AG20443 (cell line): ENCODE measurements at regions not wholly inside any gene's neighbourhood (a gene's known extent, or its start where the extent isn't known, plus 50 kb on each side); places are given as distances from the start of the nearest gene placed in this dataset.

Source experiments
- DNase-seq: peaks from one replicate; pipeline ENCODE4 v3.0.0; 2012; ENCODE audit warnings: low spot score, mixed read lengths

DNA sequence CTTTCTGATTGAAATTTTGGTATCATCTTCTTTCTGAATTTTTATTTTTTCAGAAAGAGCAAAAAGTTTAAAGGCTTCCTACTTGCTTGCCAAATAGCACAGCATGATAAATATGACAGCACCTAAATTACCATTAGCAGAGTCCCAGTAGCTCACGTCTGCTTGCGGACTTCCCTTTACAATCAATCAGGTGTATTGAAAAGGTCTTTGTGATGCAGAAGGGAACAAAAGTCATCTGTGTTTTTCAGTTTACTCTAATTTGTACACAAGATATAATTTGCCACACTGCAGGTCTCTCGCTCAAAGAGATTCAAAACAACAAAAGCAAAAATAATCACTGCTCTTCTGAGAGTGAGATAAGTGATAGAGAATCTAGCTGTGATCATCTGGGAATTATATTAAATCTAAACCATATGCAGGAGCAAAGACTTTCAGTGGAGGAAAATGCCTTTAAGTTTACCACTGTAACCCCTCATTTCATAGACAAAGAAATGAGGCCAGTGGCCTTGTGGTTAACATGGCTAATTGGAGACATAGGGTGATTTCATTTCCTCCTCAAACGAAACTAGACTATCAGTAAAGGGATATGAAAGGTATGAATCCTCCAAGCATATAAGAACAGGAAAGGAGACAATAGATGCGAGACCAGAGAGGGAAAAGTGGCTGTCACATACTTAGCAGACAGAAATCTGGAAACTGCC, 240.8 kb upstream of the TMPO start:
- DNase-seq: no peak

DNA sequence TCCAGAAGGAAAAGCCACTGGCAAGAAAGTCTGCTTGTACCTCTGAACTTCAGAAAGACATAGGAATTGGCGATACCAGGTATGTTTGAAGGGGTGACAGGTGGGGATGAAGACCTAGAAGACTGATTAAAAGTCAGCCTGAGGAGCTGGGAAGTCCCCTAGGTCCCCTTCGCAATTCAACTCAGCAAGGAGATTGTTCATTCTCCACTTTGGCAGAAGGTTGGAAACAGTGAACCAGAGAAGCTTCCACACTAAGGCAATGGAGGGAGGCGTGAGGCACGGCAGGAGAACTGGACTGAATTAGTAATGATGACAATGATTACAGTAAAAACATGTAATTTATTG, 240.3 kb upstream of the TMPO start:
- DNase-seq: no peak

DNA sequence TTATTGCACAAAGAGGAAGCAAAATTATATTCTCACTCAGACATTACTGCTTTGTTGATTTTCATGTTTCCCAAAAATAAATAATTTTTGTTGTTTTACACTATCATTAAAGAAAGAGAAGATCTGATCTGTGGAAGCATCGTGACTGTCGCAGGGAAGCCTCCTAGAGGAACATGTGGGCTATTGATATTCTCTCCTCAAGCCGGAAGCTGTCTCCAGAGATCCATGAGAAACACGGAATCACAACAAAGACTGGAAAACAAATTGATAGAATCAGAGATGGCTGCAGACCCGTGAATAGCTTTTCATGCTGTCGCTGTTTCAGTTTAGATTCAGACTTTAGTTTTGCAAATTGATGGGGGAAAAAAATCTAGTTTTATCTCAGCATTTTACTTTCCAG, 235.2 kb upstream of the TMPO start:
- no peak for DNase-seq

DNA sequence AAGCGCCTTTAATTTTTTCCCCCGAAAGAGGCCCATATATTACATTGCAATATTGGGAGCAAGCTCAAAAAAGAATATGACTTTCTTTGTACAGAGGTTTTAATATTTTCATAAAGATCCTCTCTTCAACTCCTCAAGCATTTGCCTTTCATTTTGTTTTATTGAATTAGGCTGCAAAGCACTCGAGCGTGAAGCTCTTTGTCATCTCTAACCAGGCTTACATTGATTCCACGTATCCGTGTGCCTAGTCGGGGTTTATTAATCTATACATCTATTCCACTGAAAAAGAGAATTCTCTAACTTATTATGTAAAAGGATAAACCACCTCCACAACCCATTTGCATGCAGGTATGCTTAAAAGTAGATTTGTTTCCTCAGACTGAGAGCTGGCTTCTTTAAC, 234.8 kb upstream of the TMPO start:
- no peak for DNase-seq

DNA sequence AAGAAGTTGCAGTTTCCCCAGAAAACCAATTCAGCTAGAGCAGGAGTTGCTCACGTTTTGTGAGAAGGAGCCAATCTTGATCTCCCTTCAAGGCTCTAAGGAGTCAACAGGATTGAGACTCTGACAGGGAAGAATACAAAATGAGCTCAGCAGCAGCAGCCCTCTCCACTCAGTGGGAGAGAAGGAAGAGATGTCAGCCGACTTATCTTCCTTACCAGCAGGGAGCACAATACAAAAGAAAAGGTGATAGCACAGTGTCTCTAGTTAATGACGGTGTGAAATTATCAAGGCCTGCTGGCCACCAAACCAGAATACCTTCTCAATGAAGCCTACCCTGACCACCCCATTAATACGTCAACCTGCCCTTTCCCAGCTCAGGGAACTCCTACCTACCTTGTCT, 223.6 kb upstream of the TMPO start:
- DNase-seq: no peak

DNA sequence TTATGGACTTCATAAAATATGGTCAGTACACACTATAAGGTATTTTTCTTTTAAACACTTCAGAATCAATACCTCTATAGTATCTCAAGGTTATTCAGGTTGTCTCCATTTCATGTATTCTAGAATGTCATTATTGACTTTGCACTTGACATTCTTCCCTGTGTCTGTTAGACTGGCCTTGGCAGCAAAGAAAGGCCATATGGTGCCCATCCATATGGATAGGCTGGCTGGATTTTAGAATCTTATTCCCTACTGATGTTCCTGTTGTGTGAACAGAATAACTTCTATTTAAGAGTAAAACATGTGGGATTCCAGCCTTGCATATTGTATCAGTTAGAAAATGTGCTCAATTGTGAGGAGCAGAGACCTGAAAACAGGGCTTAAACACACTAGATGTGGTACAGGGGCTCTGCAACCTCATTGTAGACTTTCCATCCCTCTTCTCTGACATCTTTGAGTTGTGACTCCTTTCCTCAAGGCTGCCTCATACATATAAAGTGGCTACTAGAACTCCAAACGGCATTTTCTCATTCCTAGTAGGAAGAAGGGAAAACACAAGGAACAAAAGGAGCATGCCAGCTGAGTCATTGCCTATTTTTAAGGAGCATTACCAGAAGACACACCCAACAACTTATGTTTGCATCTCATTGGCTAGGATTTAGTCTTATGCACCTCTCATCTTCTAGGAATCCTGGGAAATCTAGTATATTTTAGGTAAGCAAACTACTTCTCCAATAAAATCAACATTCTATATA, 221.2 kb upstream of the TMPO start:
- DNase-seq: no peak

DNA sequence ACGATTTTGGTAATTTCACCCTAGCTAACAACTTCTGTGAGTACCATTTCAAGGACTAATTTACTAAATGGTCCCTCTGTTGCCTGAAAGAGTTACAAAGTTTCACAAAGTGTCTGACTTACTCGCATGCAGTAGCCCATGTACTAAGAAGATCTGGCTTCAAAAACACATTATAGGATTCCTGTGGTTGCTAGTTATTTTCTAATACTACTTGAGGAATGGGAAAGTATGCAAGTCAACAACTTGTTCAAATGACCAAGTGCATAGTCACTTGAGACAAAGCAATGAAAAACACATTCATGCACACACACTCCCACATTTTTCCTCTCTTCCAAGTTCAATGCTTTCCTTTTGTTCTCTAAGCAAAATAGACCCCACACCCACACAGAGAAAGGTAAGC, 219.7 kb upstream of the TMPO start:
- DNase-seq: no peak

DNA sequence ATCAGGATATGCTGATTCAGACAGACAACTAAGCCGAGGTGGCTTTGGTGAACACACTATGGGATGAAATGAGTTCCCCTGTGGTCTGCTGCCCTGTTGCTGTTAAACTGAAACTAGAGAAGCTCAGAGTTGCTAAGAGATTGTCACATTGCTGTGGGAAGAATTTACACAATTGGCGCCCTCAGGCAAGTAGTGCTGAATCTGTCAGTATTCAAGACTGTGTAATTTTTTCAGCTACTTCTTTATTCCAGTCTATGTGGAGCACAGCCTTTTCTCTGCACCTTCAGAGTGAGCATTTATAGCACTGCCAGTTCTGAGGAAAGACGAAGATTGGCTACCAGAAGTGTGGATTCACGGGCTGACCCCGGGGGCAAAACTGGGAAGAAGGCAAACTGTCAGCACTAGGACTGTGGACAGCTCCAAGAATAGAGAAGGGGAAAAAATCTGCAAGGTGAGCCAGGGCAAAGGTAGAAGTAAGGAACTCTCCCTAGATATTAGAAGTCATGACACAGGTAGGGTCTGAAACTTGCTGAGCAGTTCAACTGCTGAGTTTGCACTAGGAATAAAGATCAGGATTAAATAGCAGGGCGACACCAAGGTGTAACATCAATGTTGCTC, 218.8 kb upstream of the TMPO start:
- no peak for DNase-seq

DNA sequence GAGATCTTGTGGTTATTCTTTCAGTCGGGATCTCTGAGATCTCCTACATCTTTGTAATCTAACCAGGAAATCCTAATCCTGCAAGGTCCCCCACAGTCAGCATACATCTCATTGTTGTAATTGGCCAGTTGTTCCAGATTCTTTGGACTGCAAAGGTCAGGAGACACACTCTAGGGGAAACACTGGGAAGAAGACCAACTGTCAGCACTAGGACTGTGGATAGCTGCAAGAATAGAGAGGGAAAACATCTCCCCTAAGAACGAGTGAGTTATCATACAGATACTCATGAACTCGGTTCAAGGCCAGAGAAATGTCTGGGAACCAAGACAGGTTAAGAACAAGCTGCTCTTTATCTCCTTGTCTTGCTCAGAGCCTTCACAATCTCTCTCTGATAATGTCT, 217.9 kb upstream of the TMPO start:
- no peak for DNase-seq

DNA sequence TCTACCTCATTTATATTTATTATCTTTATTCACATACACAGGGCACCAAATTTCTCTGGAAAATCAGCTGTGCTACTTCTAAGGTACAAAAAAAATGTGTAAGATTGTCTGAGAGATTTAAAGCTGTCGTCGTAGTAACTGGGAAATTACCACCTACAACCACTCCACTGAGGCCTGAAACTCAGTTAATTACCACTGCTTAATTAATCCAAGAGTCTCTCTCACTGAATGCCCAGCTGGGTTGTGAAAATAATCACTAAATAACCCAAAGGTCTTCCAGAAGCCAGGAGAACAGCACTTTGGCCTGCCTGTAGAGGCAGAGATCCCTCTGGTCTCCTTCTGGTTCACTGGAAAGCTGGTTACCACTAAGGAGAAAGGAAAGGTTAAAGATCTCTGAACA, 207.2 kb upstream of the TMPO start:
- DNase-seq: no peak

DNA sequence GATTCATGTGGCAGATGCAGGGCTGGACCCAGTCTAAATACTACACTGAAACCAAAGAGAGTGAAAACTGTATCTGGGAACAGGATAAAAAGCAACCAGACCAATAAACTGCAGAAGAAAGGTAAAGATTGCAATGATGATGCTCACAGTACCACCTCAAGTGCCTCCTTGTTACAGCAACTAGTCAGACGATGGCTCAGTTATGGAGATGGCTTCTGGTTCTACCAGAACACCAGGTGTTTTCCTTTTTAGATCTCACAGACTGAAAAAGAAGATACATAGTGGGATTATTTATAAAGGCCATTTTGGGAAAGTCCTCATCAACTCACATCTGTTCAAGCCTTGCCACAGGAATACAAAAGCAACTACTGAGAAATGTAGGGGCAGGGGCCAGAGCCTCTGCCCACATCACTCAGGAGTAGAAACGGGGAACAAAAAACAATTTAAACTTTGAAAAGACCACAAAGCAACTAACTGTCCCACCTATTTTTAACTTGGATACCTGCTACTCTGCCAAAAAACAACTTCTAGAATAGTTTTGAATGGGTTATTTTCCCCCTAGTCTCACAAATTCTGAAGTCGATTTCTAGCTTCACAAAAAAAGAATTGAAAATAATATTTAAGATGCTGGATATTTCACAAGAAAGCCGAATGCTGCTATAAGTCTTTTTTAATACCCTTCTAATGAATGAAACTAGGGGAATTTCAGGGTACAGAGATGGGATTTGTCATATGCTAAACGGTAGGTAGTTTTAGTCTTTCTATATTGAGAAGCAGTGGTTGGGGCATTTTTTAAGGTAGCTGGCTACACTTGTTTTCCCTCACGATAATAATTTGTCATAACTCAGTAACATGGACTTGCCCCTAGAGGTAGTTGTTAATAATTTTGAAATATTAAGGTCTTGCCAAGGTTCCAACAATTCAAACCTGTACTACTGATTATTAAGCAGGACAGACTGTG, 197.2 kb upstream of the TMPO start:
- DNase-seq: no peak

DNA sequence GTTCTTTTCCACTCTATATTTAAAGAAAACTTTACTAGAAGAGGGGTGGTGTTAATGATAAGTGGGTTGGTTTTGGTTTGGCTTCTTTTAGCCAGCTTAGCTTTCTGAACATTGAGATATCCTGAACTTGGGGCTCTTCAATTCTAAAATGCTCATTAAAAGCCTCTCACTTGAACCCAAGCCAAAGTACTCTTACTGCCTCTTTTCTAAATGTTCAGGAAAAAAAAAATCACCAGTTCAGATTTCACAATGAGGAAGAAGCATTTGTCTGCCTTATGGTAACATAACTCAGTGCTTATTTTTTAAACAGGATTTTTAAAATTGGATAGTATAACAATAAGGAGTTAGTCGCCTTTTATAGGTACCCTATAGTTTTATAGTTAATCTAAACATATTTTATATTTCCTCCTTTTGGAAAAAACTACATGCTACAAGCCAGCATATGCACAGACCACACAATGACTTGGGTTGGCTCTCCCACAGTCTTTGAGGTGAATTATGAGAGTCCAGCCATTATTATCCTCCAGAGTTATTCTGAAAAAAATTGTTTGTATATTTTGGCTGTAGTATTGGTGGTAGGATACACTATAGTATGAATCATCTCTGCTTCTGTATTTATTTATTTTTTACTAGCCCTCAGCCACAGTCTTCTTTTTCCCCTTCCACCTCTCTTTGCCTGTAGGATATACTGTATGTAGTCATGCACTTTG, 195.5 kb upstream of the TMPO start:
- no peak for DNase-seq

DNA sequence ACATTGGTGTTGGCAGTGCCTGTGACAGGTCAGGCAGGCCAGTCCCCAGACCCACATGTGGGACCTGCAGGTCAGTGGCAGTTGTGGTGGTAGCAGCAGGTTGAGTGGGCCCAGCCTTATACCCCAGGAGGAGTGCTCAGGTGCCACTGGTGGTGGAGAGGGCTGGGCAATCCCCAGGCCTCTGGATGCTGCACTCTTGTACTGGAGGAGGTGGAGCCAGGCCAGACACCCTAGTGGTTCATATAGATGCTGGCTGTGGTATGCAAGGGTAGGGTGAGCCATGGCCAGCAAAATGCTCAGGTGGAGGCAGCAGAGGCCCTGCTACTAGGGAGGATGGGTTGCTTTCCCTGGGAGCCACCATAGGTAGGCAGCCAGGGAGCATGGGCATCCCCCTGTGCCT, 190.4 kb upstream of the TMPO start:
- no peak for DNase-seq

DNA sequence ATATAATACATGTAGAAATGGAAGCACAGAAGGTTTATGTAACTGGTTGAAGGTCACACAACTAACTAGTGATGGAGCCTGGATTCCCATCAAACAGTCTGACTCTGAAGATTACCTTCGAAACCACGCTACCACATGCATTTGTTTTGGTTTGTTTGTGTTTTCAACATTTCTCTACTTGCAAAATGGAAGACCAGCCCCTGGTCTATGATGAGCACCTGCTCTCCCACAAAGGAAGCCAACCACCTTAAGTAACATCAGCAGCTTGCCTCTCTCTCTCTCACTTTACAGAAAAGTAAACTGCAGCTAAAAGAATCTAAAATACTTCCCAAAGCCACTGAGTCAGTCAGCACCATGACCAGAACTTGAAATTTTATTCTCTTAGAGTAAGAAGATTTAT, 186.9 kb upstream of the TMPO start:
- DNase-seq: no peak

DNA sequence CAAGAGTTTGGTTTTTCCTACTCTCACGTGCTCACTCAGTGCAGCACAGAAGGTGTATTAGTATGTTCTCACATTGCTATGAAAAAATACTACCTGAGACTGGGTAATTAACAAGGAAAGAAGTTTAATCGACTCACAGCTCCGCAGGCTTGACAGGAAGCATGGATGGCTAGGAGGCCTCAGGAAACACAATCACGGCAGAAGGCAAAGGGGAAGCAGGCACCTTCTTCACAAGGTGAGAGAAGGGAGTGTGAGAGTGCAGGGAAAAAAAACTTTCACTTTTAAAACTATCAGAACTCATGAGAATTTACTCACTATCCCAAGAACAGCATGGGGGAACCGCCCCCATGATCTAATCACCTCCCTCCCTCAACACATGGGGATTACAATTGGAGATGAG, 185.8 kb upstream of the TMPO start:
- no peak for DNase-seq

DNA sequence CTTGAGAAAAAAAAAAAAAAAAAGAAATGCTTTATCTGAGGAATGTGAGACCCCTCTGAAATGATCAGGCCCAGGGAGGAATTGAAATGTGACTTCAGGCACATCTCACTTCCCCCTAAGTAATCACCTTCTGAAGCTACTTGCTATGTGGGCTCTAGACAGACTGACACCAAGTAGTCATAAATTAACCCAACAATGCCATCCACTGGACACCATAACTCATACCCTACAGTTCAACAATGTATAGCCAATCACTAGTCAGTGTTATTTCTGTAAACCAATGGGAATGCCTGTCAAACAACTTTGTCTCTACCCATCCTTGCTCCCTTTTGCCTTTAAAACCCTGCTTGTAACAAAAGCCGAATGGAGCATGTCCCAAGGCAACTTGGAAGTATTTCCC, 182.7 kb upstream of the TMPO start:
- no peak for DNase-seq

DNA sequence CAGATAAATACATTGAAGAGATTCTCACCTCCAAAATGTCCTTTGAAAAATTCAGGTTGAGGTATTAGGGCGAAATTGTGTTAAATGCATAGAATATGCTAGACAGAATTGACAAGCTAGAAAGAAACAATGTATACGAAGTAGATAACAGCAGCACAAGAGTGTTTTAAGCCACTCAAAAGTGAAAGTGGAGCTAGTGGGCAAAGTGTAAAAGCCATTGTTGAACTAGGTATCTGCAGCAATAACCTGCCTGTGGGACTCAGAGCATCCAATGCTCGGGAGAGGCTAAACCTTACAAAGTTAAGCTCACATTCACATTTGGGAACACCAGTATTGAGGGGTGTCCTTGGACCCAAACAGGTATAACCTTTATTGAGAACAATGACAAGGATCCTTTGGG, 180.6 kb upstream of the TMPO start:
- no peak for DNase-seq

DNA sequence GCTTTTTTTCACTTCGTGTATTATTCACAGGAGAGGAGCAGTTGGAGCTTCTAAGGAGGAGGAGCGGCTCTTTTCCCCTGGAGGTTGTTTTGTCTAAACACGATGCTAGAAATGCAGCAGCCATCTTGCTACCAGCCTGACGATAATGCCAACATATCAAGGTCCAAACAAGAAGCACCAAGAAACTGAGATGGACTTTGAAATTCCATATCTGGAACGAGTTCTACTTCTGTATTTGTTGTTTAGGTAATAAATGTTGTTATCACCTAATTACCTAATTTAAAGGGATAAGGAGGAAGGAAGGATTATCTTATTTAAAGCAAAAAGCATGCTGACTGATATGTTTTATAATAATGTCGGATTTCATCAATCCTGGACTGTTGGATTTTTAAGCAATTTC, 174.4 kb upstream of the TMPO start:
- no peak for DNase-seq

DNA sequence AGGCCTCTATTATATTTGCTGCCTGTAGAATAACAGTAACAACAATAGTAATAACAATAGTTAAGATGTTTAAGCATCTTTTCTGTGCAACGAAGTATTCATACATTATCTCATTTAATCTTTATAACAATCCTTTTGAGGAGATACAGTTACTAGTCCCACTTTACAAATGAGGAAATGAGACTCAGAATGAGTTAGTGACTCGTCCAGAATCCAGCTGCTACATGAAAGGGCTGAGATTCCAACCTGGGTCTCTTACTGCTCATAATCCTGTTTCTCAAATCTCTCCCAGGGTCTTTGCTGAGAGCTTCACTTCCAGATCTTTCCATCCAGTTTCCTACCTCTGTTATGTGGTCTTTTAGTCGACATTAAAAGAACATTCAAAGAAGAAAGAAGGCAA, 173.7 kb upstream of the TMPO start:
- no peak for DNase-seq

DNA sequence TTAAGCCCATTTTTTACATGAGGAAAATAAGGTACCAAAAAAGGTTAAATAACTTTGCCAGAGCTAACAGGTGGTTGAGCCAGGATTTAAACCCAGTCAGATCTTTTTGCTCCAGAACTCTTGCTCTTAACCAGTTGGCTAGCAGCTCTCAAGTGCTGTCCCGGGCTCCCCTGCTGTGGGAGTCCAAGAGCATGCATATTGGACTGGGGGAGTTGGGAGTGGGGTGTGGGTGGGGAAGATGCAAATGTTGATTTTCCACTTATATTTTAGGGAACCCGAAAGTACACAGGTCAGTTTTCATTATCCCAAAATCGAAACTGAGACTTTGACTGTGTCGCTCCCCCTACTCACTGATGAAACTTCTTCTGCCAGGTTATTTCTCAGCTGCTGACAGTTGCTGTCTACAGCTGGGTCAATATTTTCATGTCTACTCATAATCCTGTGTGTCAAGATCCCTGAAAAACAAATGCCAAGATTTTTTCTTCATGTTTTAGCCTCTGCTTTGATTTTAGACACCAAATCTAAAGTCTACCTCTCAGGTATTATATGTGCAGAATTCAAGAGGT, 172.3 kb upstream of the TMPO start:
- no peak for DNase-seq
